Upper lobe of left lung (tissue), 6 donors: ENCODE measurements at regions not wholly inside any gene's neighbourhood (a gene's known extent, or its start where the extent isn't known, plus 50 kb on each side); places are given as distances from the start of the nearest gene placed in this dataset.

Source experiments
- ATAC-seq, 2 donors: fragments of 200-7000 bp; cut with Tn5 transposase; one replicate each; pipeline ENCODE4 v1.9.1; 2022; ENCODE audit warnings: mild to moderate bottlenecking in 2 of 2, moderate library complexity in 2 of 2; ENCODE audit not compliant: low FRiP score in 2 of 2
- DNase-seq, 2 donors: peaks; one replicate each; pipeline ENCODE4 v3.0.0-alpha.2; 2019 to 2020
- H3K27ac ChIP-seq, 4 donors: fragments of 200-600 bp; sonication (generic); one replicate each; pipeline ENCODE4 v1.5.1; 2016 to 2019
- H3K27me3 ChIP-seq, 4 donors: fragments of 200-600 bp; sonication (generic); one replicate each; pipeline ENCODE4 v1.5.1; 2017 to 2019
- H3K36me3 ChIP-seq, 4 donors: fragments of 200-600 bp; sonication (generic); one replicate each; pipeline ENCODE4 v1.5.1; 2016 to 2019
- H3K4me1 ChIP-seq, 4 donors: fragments of 200-600 bp; sonication (generic); one replicate each; pipeline ENCODE4 v1.5.1; 2018 to 2019
- H3K4me3 ChIP-seq, 4 donors: fragments of 200-600 bp; sonication (generic); one replicate each; pipeline ENCODE4 v1.5.1; 2017 to 2019; ENCODE audit warnings: mild to moderate bottlenecking in 2 of 4, moderate library complexity in 1 of 4
- H3K9me3 ChIP-seq, 4 donors: fragments of 200-600 bp; sonication (generic); one replicate each; pipeline ENCODE4 v1.5.1; 2018 to 2019
- CTCF ChIP-seq, 6 experiments: fragments of 450-650 bp in 4 of 6; fragments of 200-600 bp in 2 of 6; sonication (generic) in 2 of 6; IDR thresholded peaks; one replicate each; pipeline ENCODE4 v1.5.1; 2016 to 2019; ENCODE audit warnings: antibody characterized with exemption in 6 of 6
- EP300 ChIP-seq, 4 donors: sonication (generic); formaldehyde crosslinking; IDR thresholded peaks; one replicate each; pipeline ENCODE4 v1.5.1; 2017; ENCODE audit warnings: antibody characterized with exemption in 4 of 4, control low read depth in 2 of 4
- POLR2A ChIP-seq, 4 donors: fragments of 450-650 bp; IDR thresholded peaks; one replicate each; pipeline ENCODE4 v1.5.1; 2016 to 2017; ENCODE audit warnings: antibody characterized with exemption in 4 of 4, mild to moderate bottlenecking in 2 of 4
- POLR2AphosphoS5 ChIP-seq, 2 donors: sonication (generic); formaldehyde crosslinking; IDR thresholded peaks; one replicate each; pipeline ENCODE4 v1.5.1; 2017; ENCODE audit warnings: antibody characterized with exemption in 2 of 2
- WGBS, 2 donors: methylation state at CpG; one replicate each; pipeline ENCODE4 v1.1.5; 2017 to 2018; 5-methylcytosine and 5-hydroxymethylcytosine counted together
- donor health status: DM: no; HTN: no; CAD: no; lungs with moderate emphysema.
- donor health status: DM: no; HTN: yes; CAD: no; lungs with severe emphysema.

GRCh38 chr5:121500310-121500709 is 351.4 kb upstream of the FTMT start:
- Histone ChIP-seq H3K27me3 (no peaks in the 10 kb centered on the region), H3K9me3 (no peaks in the 10 kb centered on the region), H3K4me3 (no peak overlapping the region), H3K27ac (no peak overlapping the region), H3K4me1 (no peaks in the 10 kb centered on the region), H3K36me3 (no peaks in the 10 kb centered on the region)
- WGBS, 2 donors = 80% methylated on average over 2 of the region's 2 CpGs
- DNase-seq (no peak), ATAC-seq (no peak)
- TF ChIP-seq EP300 (IDR thresholded peaks at IDR 0.05) (no peak), POLR2A (IDR thresholded peaks at IDR 0.05) (no peak), CTCF (IDR thresholded peaks at IDR 0.05) (no peak), POLR2AphosphoS5 (IDR thresholded peaks at IDR 0.05) (no peak)

- no peaks in the 10 kb centered on the region for H3K27me3 ChIP-seq
- no peak overlapping the region for H3K27ac ChIP-seq
- ATAC-seq (no peak), DNase-seq (peak in 1 of 2 donors; percentile 46)
- H3K4me3 ChIP-seq = no peak overlapping the region
- H3K9me3 ChIP-seq = no peaks in the 10 kb centered on the region
- WGBS, 2 donors = 0 to 12% methylated on average over 2 of the region's 2 CpGs
- H3K4me1 ChIP-seq = no peaks in the 10 kb centered on the region
- no peaks in the 10 kb centered on the region for H3K36me3 ChIP-seq
- TF ChIP-seq EP300 (IDR thresholded peaks at IDR 0.05) (no peak), POLR2A (IDR thresholded peaks at IDR 0.05) (no peak), POLR2AphosphoS5 (IDR thresholded peaks at IDR 0.05) (no peak), CTCF (IDR thresholded peaks at IDR 0.05) (no peak)
Observed at GRCh38 chr5:121503111-121503840, 348.4 kb upstream of the FTMT start.

- Histone ChIP-seq H3K9me3 (no peaks in the 10 kb centered on the region), H3K27ac (no peak overlapping the region), H3K27me3 (no peaks in the 10 kb centered on the region), H3K4me1 (no peaks in the 10 kb centered on the region), H3K4me3 (no peak overlapping the region), H3K36me3 (no peaks in the 10 kb centered on the region)
- TF ChIP-seq POLR2A (IDR thresholded peaks at IDR 0.05) = no peak
- DNase-seq = no peak
- ATAC-seq = no peak
Observed at GRCh38 chr5:121516997-121517396, 334.7 kb upstream of the FTMT start.

GRCh38 chr5:121525706-121526105 is 326.0 kb upstream of the FTMT start:
- Histone ChIP-seq H3K27me3 (no peaks in the 10 kb centered on the region), H3K4me3 (no peak overlapping the region), H3K4me1 (no peaks in the 10 kb centered on the region), H3K36me3 (no peaks in the 10 kb centered on the region), H3K27ac (no peak overlapping the region), H3K9me3 (no peaks in the 10 kb centered on the region)
- DNase-seq (no peak), ATAC-seq (no peak)
- WGBS, 2 donors = 78 to 82% methylated on average over 3 of the region's 3 CpGs
- TF ChIP-seq CTCF (IDR thresholded peaks at IDR 0.05) (no peak), EP300 (IDR thresholded peaks at IDR 0.05) (no peak), POLR2AphosphoS5 (IDR thresholded peaks at IDR 0.05) (no peak), POLR2A (IDR thresholded peaks at IDR 0.05) (no peak)

- TF ChIP-seq POLR2A (IDR thresholded peaks at IDR 0.05) = no peak
- TF ChIP-seq POLR2AphosphoS5 (IDR thresholded peaks at IDR 0.05) = no peak
- no peak for TF ChIP-seq CTCF (IDR thresholded peaks at IDR 0.05)
- TF ChIP-seq EP300 (IDR thresholded peaks at IDR 0.05) = no peak
- no peak overlapping the region for H3K4me3 ChIP-seq
- no peaks in the 10 kb centered on the region for H3K4me1 ChIP-seq
- 81 to 85% methylated on average over 1 of the region's 1 CpG for WGBS, 2 donors
- ATAC-seq (no peak), DNase-seq (no peak)
- no peaks in the 10 kb centered on the region for H3K36me3 ChIP-seq
- no peaks in the 10 kb centered on the region for H3K9me3 ChIP-seq
- H3K27me3 ChIP-seq = no peaks in the 10 kb centered on the region
- no peak overlapping the region for H3K27ac ChIP-seq
Observed at GRCh38 chr5:121526908-121527307, 324.8 kb upstream of the FTMT start.
